Peyer's patch (tissue), 4 donors: ENCODE measurements at regions not wholly inside any gene's neighbourhood (a gene's known extent, or its start where the extent isn't known, plus 50 kb on each side); places are given as distances from the start of the nearest gene placed in this dataset.

Experiments
- DNase-seq, 3 donors: peaks; one replicate each; pipeline ENCODE4 v3.0.0-alpha.2; 2017 to 2019
- H3K27ac ChIP-seq, 4 donors: fragments of 200-600 bp; sonication (generic); one replicate each; pipeline ENCODE4 v1.5.1; 2016 to 2019
- H3K27me3 ChIP-seq, 2 donors: fragments of 200-600 bp; sonication (generic); one replicate each; pipeline ENCODE4 v1.5.1; 2019
- H3K36me3 ChIP-seq, 3 donors: fragments of 200-600 bp; sonication (generic); one replicate each; pipeline ENCODE4 v1.5.1; 2016 to 2019
- H3K4me1 ChIP-seq, 4 donors: fragments of 200-600 bp; sonication (generic); one replicate each; pipeline ENCODE4 v1.5.1; 2016 to 2019
- H3K4me3 ChIP-seq, 4 donors: fragments of 200-600 bp; sonication (generic); 1 replicate in 3 of 4; 2 replicates in 1 of 4; pipeline ENCODE4 v1.5.1; 2016 to 2019; ENCODE audit warnings: mild to moderate bottlenecking in 1 of 4
- H3K9me3 ChIP-seq, 4 donors: fragments of 200-600 bp; sonication (generic); one replicate each; pipeline ENCODE4 v1.5.1; 2016 to 2019; ENCODE audit warnings: mild to moderate bottlenecking in 1 of 4
- POLR2A ChIP-seq, 2 donors: fragments of 450-650 bp; IDR thresholded peaks; one replicate each; pipeline ENCODE4 v1.5.1; 2017; ENCODE audit warnings: antibody characterized with exemption in 2 of 2, mild to moderate bottlenecking in 2 of 2, moderate library complexity in 2 of 2
- TF ChIP-seq, protein P1 (sequence below), 6 experiments: fragments of 450-650 bp in 4 of 6; fragments of 200-600 bp in 2 of 6; sonication (generic) in 1 of 6; IDR thresholded peaks; one replicate each; pipeline ENCODE4 v1.5.1; 2017 to 2019; ENCODE audit warnings: antibody characterized with exemption in 6 of 6, mild to moderate bottlenecking in 3 of 6, moderate library complexity in 1 of 6

- no peaks in the 10 kb centered on the region for H3K9me3 ChIP-seq
Observed at GRCh38 chr7:142447762-142448161, 189.9 kb upstream of the PRSS58 start.

GRCh38 chr7:142445019-142445686 lies 187.3 kb upstream of the PRSS58 start:
- Histone ChIP-seq H3K27ac (no peak overlapping the region), H3K4me3 (no peak overlapping the region), H3K4me1 (no peaks in the 10 kb centered on the region), H3K9me3 (no peaks in the 10 kb centered on the region), H3K36me3 (no peaks in the 10 kb centered on the region), H3K27me3 (no peaks in the 10 kb centered on the region)
- DNase-seq, result no peak
- TF ChIP-seq, protein P1, sequence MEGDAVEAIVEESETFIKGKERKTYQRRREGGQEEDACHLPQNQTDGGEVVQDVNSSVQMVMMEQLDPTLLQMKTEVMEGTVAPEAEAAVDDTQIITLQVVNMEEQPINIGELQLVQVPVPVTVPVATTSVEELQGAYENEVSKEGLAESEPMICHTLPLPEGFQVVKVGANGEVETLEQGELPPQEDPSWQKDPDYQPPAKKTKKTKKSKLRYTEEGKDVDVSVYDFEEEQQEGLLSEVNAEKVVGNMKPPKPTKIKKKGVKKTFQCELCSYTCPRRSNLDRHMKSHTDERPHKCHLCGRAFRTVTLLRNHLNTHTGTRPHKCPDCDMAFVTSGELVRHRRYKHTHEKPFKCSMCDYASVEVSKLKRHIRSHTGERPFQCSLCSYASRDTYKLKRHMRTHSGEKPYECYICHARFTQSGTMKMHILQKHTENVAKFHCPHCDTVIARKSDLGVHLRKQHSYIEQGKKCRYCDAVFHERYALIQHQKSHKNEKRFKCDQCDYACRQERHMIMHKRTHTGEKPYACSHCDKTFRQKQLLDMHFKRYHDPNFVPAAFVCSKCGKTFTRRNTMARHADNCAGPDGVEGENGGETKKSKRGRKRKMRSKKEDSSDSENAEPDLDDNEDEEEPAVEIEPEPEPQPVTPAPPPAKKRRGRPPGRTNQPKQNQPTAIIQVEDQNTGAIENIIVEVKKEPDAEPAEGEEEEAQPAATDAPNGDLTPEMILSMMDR (IDR thresholded peaks at IDR 0.05), result no peak
- no peak for TF ChIP-seq POLR2A (IDR thresholded peaks at IDR 0.05)

More at GRCh38 chr7:142447762-142448161, 189.9 kb upstream of the PRSS58 start:
- no peaks in the 10 kb centered on the region for H3K27me3 ChIP-seq
- DNase-seq, result no peak
- TF ChIP-seq POLR2A (IDR thresholded peaks at IDR 0.05), result no peak
- TF ChIP-seq, protein P1 (IDR thresholded peaks at IDR 0.05), result no peak
- H3K4me1 ChIP-seq, result no peaks in the 10 kb centered on the region
- H3K27ac ChIP-seq, result no peak overlapping the region
- H3K36me3 ChIP-seq, result no peaks in the 10 kb centered on the region
- H3K4me3 ChIP-seq, result no peak overlapping the region

DNA sequence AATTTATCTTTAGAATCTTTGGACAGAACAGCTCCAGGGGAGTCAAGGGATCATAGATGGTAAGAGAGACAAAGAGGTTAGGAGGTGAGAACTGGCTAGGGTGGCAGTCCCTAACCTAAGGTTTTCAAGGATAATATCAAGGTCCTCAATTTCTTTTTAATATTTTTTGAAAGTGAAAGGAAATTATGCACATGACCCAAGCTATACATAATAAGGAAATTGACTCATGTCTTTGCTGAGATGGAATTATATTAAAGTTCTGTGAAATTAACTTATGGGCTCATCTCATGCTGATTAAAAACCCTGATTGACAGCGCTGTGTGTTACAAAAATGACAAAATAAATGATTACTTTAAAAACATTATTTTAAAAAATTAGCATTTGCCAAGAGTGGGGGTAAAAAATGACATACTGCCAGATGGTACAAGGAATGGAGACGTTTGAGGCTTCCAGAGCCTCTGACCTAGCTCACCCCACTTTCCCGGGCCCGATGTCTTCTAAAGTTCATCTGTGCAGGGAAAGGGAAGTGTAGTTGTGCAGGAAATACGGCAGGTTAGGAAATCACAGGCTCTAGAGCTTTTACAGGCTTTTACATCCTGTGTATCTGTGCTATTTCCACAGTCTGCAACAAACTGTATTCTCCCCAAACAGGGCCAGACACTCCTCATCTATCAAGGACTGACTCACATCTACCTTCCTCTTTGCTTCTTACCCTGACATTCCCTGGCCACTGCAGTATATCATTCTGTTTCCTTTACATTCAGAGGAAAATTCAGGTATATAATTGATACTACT lies 185.6 kb upstream of the PRSS58 start:
- no peaks in the 10 kb centered on the region for H3K36me3 ChIP-seq
- TF ChIP-seq, protein P1 (IDR thresholded peaks at IDR 0.05), result no peak
- TF ChIP-seq POLR2A (IDR thresholded peaks at IDR 0.05), result no peak
- no peaks in the 10 kb centered on the region for H3K4me1 ChIP-seq
- no peak overlapping the region for H3K27ac ChIP-seq
- no peaks in the 10 kb centered on the region for H3K27me3 ChIP-seq
- no peak for DNase-seq
- no peak overlapping the region for H3K4me3 ChIP-seq
- H3K9me3 ChIP-seq, result no peaks in the 10 kb centered on the region

DNA sequence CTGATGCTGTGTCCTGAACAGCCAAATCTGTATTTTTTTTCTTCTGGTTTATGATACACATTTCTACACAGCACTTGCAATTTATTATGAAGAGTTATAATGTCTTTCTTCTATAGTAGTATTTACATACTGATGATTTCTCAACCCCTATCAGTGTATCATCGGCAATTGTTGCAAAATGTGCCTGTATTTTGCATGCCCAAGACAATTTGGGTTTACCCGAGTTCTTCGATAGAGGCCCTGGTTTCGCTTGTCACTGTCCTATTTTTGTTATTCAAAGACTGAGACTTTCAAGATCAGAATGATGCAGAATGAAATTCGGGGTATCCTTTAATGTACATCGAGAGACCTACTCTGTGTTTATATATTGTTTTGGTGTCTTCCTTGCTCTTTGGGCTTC lies 184.5 kb upstream of the PRSS58 start:
- H3K9me3 ChIP-seq, result no peaks in the 10 kb centered on the region
- TF ChIP-seq POLR2A (IDR thresholded peaks at IDR 0.05), result no peak
- TF ChIP-seq, protein P1 (IDR thresholded peaks at IDR 0.05), result no peak
- H3K36me3 ChIP-seq, result no peaks in the 10 kb centered on the region
- no peak for DNase-seq
- H3K27ac ChIP-seq, result no peak overlapping the region
- H3K4me1 ChIP-seq, result no peaks in the 10 kb centered on the region
- H3K27me3 ChIP-seq, result no peaks in the 10 kb centered on the region
- no peak overlapping the region for H3K4me3 ChIP-seq

DNA sequence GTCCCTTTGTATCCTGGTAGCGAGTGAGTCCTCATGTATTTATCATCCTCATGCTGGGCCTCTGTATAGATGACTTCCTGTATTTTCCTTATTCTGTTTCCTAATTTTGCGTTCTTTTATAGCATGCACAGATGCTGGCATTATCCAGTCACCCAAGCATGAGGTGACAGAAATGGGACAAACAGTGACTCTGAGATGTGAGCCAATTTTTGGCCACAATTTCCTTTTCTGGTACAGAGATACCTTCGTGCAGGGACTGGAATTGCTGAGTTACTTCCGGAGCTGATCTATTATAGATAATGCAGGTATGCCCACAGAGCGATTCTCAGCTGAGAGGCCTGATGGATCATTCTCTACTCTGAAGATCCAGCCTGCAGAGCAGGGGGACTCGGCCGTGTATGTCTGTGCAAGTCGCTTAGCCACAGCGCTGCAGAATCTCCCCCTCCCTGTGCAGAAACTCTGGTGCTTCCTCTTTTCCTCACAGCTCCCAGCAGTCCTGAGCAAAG lies 183.1 kb upstream of the PRSS58 start:
- Histone ChIP-seq H3K4me3 (no peak overlapping the region), H3K27ac (no peak overlapping the region), H3K27me3 (no peaks in the 10 kb centered on the region), H3K36me3 (no peaks in the 10 kb centered on the region), H3K9me3 (no peaks in the 10 kb centered on the region), H3K4me1 (no peaks in the 10 kb centered on the region)
- TF ChIP-seq, protein P1 (IDR thresholded peaks at IDR 0.05), result no peak
- no peak for TF ChIP-seq POLR2A (IDR thresholded peaks at IDR 0.05)
- DNase-seq, result no peak
